Mucosa of rectum (tissue), 2 donors: ENCODE measurements at regions not wholly inside any gene's neighbourhood (a gene's known extent, or its start where the extent isn't known, plus 50 kb on each side); places are given as distances from the start of the nearest gene placed in this dataset.

Source experiments
- H3K27ac ChIP-seq, 2 donors: one replicate each; pipeline ENCODE4 v1.7.0; 2013; ENCODE audit warnings: inconsistent platforms in 2 of 2, low read depth in 2 of 2, low read length in 2 of 2
- H3K27me3 ChIP-seq, 2 donors: one replicate each; pipeline ENCODE4 v1.7.0; 2013; ENCODE audit warnings: low read length in 2 of 2; ENCODE audit not compliant: control insufficient read depth in 2 of 2, insufficient read depth in 2 of 2
- H3K36me3 ChIP-seq, 2 donors: one replicate each; pipeline ENCODE4 v1.7.0; 2013; ENCODE audit warnings: low read length in 2 of 2; ENCODE audit not compliant: control insufficient read depth in 2 of 2, insufficient read depth in 2 of 2
- H3K4me1 ChIP-seq, 2 donors: one replicate each; pipeline ENCODE4 v1.7.0; 2013; ENCODE audit warnings: low read length in 2 of 2, mild to moderate bottlenecking in 1 of 2; ENCODE audit not compliant: control insufficient read depth in 2 of 2, insufficient read depth in 2 of 2
- H3K4me3 ChIP-seq, 2 donors: one replicate each; pipeline ENCODE4 v1.7.0; 2013; ENCODE audit warnings: low read length in 2 of 2
- H3K9ac ChIP-seq, 2 donors: one replicate each; pipeline ENCODE4 v1.7.0; 2013; ENCODE audit warnings: low read length in 2 of 2, low read depth in 1 of 2, mild to moderate bottlenecking in 1 of 2
- H3K9me3 ChIP-seq, 2 donors: one replicate each; pipeline ENCODE4 v1.7.0; 2013; ENCODE audit warnings: low read length in 2 of 2; ENCODE audit not compliant: control insufficient read depth in 2 of 2
- donor health status: healthy.
- donor health status: Normal muscosa, but diverticular disease.

DNA sequence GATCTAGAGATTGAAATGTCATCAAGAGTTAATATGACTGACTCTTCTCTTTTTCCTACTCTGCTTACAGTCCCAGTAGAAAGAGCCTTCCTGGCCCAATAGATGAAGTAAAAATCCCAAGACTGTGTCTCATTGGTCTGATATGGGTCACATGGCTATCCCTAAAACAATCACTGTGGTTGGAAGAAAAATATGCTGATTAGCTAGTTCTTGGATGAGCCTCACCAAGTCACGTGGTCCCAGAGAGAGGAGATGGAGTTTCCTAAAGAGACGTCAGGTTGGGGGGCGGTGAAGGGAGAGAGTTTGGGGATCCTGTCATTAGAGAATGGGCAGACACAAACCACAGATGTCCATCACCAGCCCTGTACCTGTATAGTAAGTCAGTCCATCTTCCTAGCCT is 466.3 kb downstream of the HAPSTR1 start:
- no peak overlapping the region for H3K4me3 ChIP-seq
- H3K9me3 ChIP-seq, result no peaks in the 10 kb centered on the region
- no peaks in the 10 kb centered on the region for H3K4me1 ChIP-seq
- H3K27ac ChIP-seq, result no peak overlapping the region
- no peaks in the 10 kb centered on the region for H3K27me3 ChIP-seq
- H3K9ac ChIP-seq, result no peak overlapping the region
- H3K36me3 ChIP-seq, result no peaks in the 10 kb centered on the region

DNA sequence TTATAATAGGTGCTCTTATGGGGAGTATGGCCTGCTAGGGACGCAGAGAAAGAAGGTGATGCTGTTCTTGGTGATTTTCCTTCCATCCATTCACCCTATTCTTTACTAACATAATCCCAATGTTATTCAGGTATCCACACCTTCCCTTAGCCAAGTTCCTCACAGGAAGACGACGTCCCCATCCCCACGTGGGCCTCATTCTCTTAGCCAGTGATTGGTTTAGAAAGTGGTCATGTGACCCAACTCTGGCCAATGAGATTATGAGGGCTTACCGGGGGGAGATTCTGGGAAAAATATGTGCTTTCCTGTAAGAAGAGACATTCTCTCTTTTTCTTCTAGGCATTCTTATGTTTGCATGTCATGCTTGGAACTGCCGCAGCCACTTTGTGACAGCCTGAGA is 474.7 kb downstream of the HAPSTR1 start:
- no peak overlapping the region for H3K9ac ChIP-seq
- H3K4me1 ChIP-seq, result no peaks in the 10 kb centered on the region

DNA sequence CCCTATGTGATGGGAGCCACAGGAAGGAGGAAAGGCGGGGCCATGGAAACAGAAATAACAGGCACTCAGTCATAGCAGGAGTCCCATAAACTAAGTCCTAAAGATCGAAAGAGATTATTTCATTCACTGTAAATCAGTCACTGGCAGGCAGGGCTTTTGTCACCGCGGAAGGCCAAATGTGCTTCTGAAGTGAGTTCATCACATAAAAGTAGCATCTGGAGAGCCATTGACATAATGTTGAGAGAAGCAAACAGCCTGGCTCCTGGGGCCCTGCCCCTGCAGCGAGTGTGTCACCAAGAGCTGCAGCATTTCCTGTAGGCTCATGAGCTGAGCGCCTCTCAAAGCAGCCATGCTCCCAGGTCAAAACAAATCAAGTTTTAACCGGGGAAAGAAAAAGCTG is 476.2 kb downstream of the HAPSTR1 start:
- H3K36me3 ChIP-seq, result no peaks in the 10 kb centered on the region

More for the DNA sequence above, 474.7 kb downstream of the HAPSTR1 start:
- no peaks in the 10 kb centered on the region for H3K27me3 ChIP-seq
- H3K4me3 ChIP-seq, result no peak overlapping the region
- H3K27ac ChIP-seq, result no peak overlapping the region
- no peaks in the 10 kb centered on the region for H3K9me3 ChIP-seq
- no peaks in the 10 kb centered on the region for H3K36me3 ChIP-seq

DNA sequence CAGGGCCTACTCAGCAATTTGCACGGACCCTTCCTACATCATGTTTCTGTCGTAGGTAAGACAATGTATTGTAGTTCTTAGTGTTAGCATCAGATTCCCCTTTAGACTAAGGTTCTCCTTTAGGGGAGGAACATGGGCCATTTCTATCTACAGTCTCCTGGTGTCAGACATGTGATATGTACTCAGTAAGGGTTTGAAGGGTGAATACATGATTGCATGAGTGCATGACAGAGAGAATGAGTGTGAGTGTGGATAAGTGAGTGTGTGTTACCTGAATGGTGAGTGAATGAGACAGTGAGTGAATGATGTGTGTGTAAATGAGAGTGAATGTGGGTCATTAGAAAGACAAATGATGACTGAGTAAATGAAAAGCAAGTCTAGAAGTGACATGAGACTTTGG is 476.8 kb downstream of the HAPSTR1 start:
- Histone ChIP-seq H3K4me1 (no peaks in the 10 kb centered on the region), H3K9ac (no peak overlapping the region), H3K9me3 (no peaks in the 10 kb centered on the region), H3K4me3 (no peak overlapping the region), H3K36me3 (no peaks in the 10 kb centered on the region), H3K27me3 (no peaks in the 10 kb centered on the region), H3K27ac (no peak overlapping the region)

More for the DNA sequence above, 476.2 kb downstream of the HAPSTR1 start:
- H3K4me3 ChIP-seq, result no peak overlapping the region
- no peaks in the 10 kb centered on the region for H3K9me3 ChIP-seq
- H3K4me1 ChIP-seq, result no peaks in the 10 kb centered on the region
- no peaks in the 10 kb centered on the region for H3K27me3 ChIP-seq
- H3K9ac ChIP-seq, result no peak overlapping the region
- no peak overlapping the region for H3K27ac ChIP-seq

DNA sequence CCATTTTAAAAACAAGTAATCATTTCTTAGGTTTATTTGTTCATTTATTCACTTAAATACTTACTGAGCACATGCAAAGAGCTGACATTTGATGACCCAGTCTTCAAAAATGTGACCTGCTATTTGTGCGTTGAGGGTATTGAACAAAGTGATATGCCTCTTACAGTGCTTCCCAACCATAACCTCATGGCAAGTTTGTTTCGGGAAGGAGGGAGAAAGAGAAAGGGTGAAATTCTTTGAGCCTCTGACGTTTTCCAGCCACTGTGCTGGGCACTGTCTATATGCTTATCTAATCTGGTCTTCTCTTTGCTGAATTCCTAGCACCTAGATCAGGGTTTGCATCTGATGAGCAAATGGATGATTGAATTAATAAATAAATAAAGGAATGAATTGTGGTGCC is 479.1 kb downstream of the HAPSTR1 start:
- no peaks in the 10 kb centered on the region for H3K9me3 ChIP-seq
- no peak overlapping the region for H3K4me3 ChIP-seq

DNA sequence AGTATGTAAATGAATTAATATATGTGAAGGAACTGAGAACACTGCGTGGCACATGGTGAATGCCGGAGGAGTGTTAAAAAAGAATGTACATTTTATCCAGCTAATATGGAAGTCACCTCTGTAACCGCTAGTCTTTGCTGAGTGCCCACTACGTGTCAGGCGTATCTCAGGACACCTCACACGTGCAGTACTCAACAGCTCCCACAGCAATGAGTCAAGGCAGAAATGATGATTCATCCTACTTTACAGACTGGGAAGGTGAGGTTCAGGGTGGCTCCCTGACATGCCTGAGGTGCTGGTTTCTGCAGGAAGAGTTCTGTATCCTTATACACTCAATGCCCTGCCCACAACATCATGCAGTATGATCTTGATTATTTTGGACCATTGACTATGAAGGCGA is 487.0 kb downstream of the HAPSTR1 start:
- Histone ChIP-seq H3K36me3 (no peaks in the 10 kb centered on the region), H3K4me3 (no peak overlapping the region), H3K9ac (no peak overlapping the region), H3K27me3 (no peaks in the 10 kb centered on the region), H3K4me1 (no peaks in the 10 kb centered on the region), H3K27ac (no peak overlapping the region), H3K9me3 (no peaks in the 10 kb centered on the region)

More for the DNA sequence above, 479.1 kb downstream of the HAPSTR1 start:
- Histone ChIP-seq H3K27ac (no peak overlapping the region), H3K9ac (no peak overlapping the region), H3K4me1 (no peaks in the 10 kb centered on the region), H3K27me3 (no peaks in the 10 kb centered on the region), H3K36me3 (no peaks in the 10 kb centered on the region)

DNA sequence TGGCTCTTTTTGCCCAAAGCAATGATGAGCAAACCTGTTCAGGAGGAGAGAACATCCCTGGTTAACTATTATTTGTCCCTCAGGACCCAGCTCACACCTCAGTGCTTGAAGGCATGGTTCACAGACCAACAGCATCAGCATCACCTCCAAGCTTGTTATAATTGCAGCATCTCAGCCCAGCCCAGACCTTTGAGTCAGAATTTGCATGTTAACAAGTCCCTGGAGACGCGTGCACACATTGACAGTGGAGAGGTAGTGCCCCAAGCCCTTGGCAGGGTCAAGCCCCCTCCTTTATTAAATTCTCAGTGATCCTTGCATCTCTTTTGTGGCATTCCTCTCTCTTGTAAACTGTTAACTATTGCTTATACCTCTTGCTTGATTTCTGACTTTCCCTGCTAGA is 488.6 kb downstream of the HAPSTR1 start:
- Histone ChIP-seq H3K27ac (no peak overlapping the region), H3K27me3 (no peaks in the 10 kb centered on the region), H3K9ac (no peak overlapping the region), H3K36me3 (no peaks in the 10 kb centered on the region), H3K9me3 (no peaks in the 10 kb centered on the region), H3K4me1 (no peaks in the 10 kb centered on the region), H3K4me3 (no peak overlapping the region)

DNA sequence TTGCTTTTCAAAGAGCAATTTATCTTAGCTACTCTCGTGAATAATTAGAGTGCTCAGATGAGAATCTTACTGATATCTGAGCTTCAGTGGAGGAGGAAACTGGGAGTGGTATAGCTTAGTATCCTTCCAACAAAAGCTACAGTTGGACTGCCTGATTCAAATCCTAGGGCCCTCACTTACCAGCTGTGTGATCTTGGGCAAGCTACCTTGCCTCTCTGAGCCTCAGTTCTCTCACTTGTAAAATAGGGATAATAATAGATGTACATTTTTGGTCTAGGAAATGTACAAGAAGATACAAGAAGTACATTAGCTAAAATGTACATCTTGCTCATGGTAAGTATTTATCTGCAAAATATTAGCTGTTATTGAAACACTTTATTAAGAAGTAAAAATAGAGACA is 502.0 kb downstream of the HAPSTR1 start:
- Histone ChIP-seq H3K4me1 (no peaks in the 10 kb centered on the region), H3K27ac (no peak overlapping the region), H3K27me3 (no peaks in the 10 kb centered on the region), H3K9me3 (no peaks in the 10 kb centered on the region), H3K36me3 (no peaks in the 10 kb centered on the region), H3K4me3 (no peak overlapping the region), H3K9ac (no peak overlapping the region)

DNA sequence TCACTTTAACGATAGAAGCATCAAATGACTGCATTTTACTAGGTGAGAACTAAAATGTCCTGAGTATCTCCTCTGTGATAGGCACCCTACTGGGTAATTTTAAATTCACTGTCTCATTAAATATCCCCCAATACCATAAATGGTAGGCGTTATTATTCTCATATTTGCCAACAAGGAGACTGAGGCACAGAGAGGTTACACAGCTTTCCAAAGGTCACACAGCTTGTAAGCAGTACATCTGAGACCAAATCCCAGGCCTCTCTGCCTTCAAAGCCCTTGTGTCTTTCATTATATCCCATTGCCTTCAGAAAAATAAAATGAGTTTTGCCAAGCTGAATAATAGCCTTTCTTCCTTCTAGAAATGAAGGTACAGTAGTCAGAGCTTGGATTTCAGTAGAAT is 502.6 kb downstream of the HAPSTR1 start:
- no peak overlapping the region for H3K9ac ChIP-seq
- no peak overlapping the region for H3K4me3 ChIP-seq
- no peak overlapping the region for H3K27ac ChIP-seq
- H3K4me1 ChIP-seq, result no peaks in the 10 kb centered on the region
- H3K27me3 ChIP-seq, result no peaks in the 10 kb centered on the region
- H3K9me3 ChIP-seq, result no peaks in the 10 kb centered on the region
- no peaks in the 10 kb centered on the region for H3K36me3 ChIP-seq

DNA sequence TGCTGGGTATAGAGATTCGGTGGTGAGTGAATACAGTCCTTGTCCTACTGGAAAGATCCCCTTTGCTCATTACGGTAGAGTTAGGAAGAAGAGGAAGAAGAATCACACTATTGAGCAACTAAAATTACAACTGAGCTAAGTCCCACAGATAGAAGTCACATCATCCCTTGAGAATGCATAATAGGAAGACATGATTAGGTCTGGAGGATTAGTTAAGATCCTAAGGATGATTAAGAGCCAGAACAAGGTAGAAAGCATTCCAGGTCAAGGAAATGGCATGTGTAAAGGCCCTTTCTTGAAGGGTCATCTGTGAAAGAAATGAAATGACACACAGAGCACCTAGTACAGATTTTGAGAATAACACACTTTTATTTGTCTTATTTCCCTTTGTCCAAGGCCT is 503.5 kb downstream of the HAPSTR1 start:
- Histone ChIP-seq H3K4me3 (no peak overlapping the region), H3K4me1 (no peaks in the 10 kb centered on the region), H3K36me3 (no peaks in the 10 kb centered on the region), H3K9me3 (no peaks in the 10 kb centered on the region), H3K27ac (no peak overlapping the region), H3K9ac (no peak overlapping the region), H3K27me3 (no peaks in the 10 kb centered on the region)

DNA sequence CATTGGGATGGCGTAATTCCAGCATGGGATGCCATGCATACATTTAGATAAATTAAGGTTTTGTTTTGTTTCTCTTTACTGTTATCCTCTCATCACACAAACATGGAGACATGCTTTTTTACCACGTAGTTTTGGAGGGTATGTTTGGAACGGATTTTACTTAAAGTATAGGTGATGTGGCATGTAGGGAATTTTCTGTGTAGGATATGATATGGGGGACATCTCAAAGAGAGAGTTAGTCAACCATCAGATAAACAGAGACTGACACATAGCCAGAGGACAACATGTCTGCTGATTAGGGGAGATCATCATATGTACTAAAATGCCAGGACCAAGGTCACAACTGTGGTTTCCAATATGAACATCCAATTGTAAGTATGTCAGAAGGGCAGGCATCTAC is 503.9 kb downstream of the HAPSTR1 start:
- H3K9me3 ChIP-seq, result no peaks in the 10 kb centered on the region
- no peaks in the 10 kb centered on the region for H3K4me1 ChIP-seq
- H3K27ac ChIP-seq, result no peak overlapping the region
- no peaks in the 10 kb centered on the region for H3K27me3 ChIP-seq
- no peak overlapping the region for H3K9ac ChIP-seq
- no peak overlapping the region for H3K4me3 ChIP-seq
- H3K36me3 ChIP-seq, result no peaks in the 10 kb centered on the region
